Neural cell (in vitro differentiated cells): ENCODE measurements at regions not wholly inside any gene's neighbourhood (a gene's known extent, or its start where the extent isn't known, plus 50 kb on each side); places are given as distances from the start of the nearest gene placed in this dataset.

Experiments
- H2AFZ ChIP-seq: fragments of 200-600, 300-800 bp; sonication (generic), shearing (Covaris generic); 2 replicates; pipeline ENCODE4 v1.6.0; 2014; ENCODE audit warnings: low read depth, mild to moderate bottlenecking, antibody characterized with exemption, low read length, moderate library complexity
- H3F3A ChIP-seq: fragments of 200-600 bp; shearing (Covaris generic); 2 replicates; pipeline ENCODE4 v1.6.1; 2016; ENCODE audit warnings: mild to moderate bottlenecking, moderate library complexity, mixed read lengths, antibody characterized with exemption, low read length; ENCODE audit not compliant: insufficient read depth, poor library complexity, severe bottlenecking
- H3K27ac ChIP-seq: fragments of 200-600, 300-800 bp; sonication (generic), shearing (Covaris generic); 2 replicates; pipeline ENCODE4 v1.5.1; 2014; ENCODE audit warnings: mild to moderate bottlenecking, low read length, moderate library complexity
- H3K27me3 ChIP-seq: fragments of 300-800, 200-600 bp; sonication (generic), shearing (Covaris generic); 2 replicates; pipeline ENCODE4 v1.6.0; 2014; ENCODE audit warnings: mild to moderate bottlenecking, low read depth, low read length, moderate library complexity; ENCODE audit not compliant: insufficient read depth
- H3K36me3 ChIP-seq: fragments of 300-800, 200-600 bp; sonication (generic), shearing (Covaris generic); 2 replicates; pipeline ENCODE4 v1.5.1; 2014; ENCODE audit warnings: mild to moderate bottlenecking, antibody characterized with exemption, low read length, moderate library complexity; ENCODE audit not compliant: insufficient read depth
- H3K4me2 ChIP-seq: fragments of 300-800, 200-600 bp; sonication (generic), shearing (Covaris generic); 2 replicates; pipeline ENCODE4 v1.6.0; 2014; ENCODE audit warnings: mild to moderate bottlenecking, low read length
- H3K4me3 ChIP-seq: fragments of 300-800, 200-600 bp; sonication (generic), shearing (Covaris generic); 2 replicates; pipeline ENCODE4 v1.5.1; 2014; ENCODE audit warnings: mild to moderate bottlenecking, low read length, moderate library complexity
- H3K79me2 ChIP-seq: fragments of 200-600 bp; shearing (Covaris generic); replicated peaks from 2 replicates; pipeline ENCODE4 v1.6.0; 2014; ENCODE audit warnings: mild to moderate bottlenecking, low read length, moderate library complexity; ENCODE audit not compliant: insufficient read depth
- H3K9ac ChIP-seq: fragments of 300-800, 200-600 bp; sonication (generic), shearing (Covaris generic); 2 replicates; pipeline ENCODE4 v1.6.1; 2016; ENCODE audit warnings: mild to moderate bottlenecking, low read length, mixed read lengths
- H3K9me2 ChIP-seq: fragments of 200-600 bp; shearing (Covaris generic); 2 replicates; pipeline ENCODE4 v1.6.1; 2016; ENCODE audit warnings: mild to moderate bottlenecking, low read length, mixed read lengths; ENCODE audit not compliant: insufficient read depth
- H3K9me3 ChIP-seq: fragments of 200-600, 300-800 bp; sonication (generic), shearing (Covaris generic); 2 replicates; pipeline ENCODE4 v1.6.1; 2016; ENCODE audit warnings: mild to moderate bottlenecking, mixed run types, low read length, moderate library complexity, mixed read lengths
- H4K20me1 ChIP-seq: fragments of 200-600 bp; shearing (Covaris generic); 2 replicates; pipeline ENCODE4 v1.6.1; 2016; ENCODE audit warnings: mild to moderate bottlenecking, mixed run types; ENCODE audit not compliant: insufficient read depth
- EP300 ChIP-seq: fragments of 450-650 bp; conservative IDR thresholded peaks from 2 replicates; pipeline ENCODE4 v1.6.1; 2014; ENCODE audit warnings: antibody characterized with exemption, mild to moderate bottlenecking, moderate library complexity; ENCODE audit not compliant: poor library complexity, severe bottlenecking
- EZH2 ChIP-seq: fragments of 200-600, 300-800 bp; shearing (Covaris generic), sonication (generic); IDR thresholded peaks from 2 replicates; pipeline ENCODE4 v1.6.1; 2014; ENCODE audit warnings: antibody characterized with exemption, low read length, borderline replicate concordance, mild to moderate bottlenecking; ENCODE audit not compliant: insufficient read depth, poor library complexity, severe bottlenecking
- MXI1 ChIP-seq: fragments of 450-650 bp; conservative IDR thresholded peaks from 2 replicates; pipeline ENCODE4 v1.6.1; 2014; ENCODE audit warnings: antibody characterized with exemption, mild to moderate bottlenecking; ENCODE audit not compliant: poor library complexity, severe bottlenecking
- POLR2AphosphoS5 ChIP-seq: IDR thresholded peaks from 2 replicates; pipeline ENCODE4 v1.6.1; 2012
- RAD21 ChIP-seq: fragments of 450-650 bp; conservative IDR thresholded peaks from 2 replicates; pipeline ENCODE4 v1.6.1; 2014; ENCODE audit warnings: antibody characterized with exemption, mild to moderate bottlenecking, moderate library complexity
- REST ChIP-seq: IDR thresholded peaks from 2 replicates; pipeline ENCODE4 v1.6.1; 2012; ENCODE audit warnings: borderline replicate concordance
- SMC3 ChIP-seq: fragments of 450-650 bp; conservative IDR thresholded peaks from 2 replicates; pipeline ENCODE4 v1.6.1; 2014; ENCODE audit warnings: antibody characterized with exemption, mild to moderate bottlenecking, moderate library complexity; ENCODE audit not compliant: poor library complexity
- TAF1 ChIP-seq: IDR thresholded peaks from 2 replicates; pipeline ENCODE4 v1.6.1; 2012; ENCODE audit warnings: low read depth
- TF ChIP-seq, protein P1 (sequence below): fragments of 450-650 bp; IDR thresholded peaks from 2 replicates; pipeline ENCODE4 v1.5.1; 2014; ENCODE audit warnings: antibody characterized with exemption, mild to moderate bottlenecking, moderate library complexity; ENCODE audit not compliant: poor library complexity, severe bottlenecking

GRCh38 chr12:105538880-105539279 lies 208.4 kb downstream of the C12orf75 start:
- H3F3A ChIP-seq = no peaks in the 10 kb centered on the region
- TF ChIP-seq EZH2 (no peak), EP300 (no peak), RAD21 (no peak), POLR2AphosphoS5 (no peak), SMC3 (no peak), MXI1 (no peak), REST (no peak), TAF1 (no peak)
- TF ChIP-seq, protein P1, sequence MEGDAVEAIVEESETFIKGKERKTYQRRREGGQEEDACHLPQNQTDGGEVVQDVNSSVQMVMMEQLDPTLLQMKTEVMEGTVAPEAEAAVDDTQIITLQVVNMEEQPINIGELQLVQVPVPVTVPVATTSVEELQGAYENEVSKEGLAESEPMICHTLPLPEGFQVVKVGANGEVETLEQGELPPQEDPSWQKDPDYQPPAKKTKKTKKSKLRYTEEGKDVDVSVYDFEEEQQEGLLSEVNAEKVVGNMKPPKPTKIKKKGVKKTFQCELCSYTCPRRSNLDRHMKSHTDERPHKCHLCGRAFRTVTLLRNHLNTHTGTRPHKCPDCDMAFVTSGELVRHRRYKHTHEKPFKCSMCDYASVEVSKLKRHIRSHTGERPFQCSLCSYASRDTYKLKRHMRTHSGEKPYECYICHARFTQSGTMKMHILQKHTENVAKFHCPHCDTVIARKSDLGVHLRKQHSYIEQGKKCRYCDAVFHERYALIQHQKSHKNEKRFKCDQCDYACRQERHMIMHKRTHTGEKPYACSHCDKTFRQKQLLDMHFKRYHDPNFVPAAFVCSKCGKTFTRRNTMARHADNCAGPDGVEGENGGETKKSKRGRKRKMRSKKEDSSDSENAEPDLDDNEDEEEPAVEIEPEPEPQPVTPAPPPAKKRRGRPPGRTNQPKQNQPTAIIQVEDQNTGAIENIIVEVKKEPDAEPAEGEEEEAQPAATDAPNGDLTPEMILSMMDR = no peak
- peaks cover 4% of the 10 kb centered on the region for H3K9me3 ChIP-seq
- H3K27ac ChIP-seq = no peak overlapping the region
- H3K4me2 ChIP-seq = no peak overlapping the region
- no peaks in the 10 kb centered on the region for H4K20me1 ChIP-seq
- H3K9ac ChIP-seq = no peak overlapping the region
- H3K36me3 ChIP-seq = no peaks in the 10 kb centered on the region
- H3K4me3 ChIP-seq = no peak overlapping the region
- no peak overlapping the region for H2AFZ ChIP-seq
- H3K9me2 ChIP-seq = no peaks in the 10 kb centered on the region
- no peaks in the 10 kb centered on the region for H3K27me3 ChIP-seq
- no peaks in the 10 kb centered on the region for H3K79me2 ChIP-seq

DNA sequence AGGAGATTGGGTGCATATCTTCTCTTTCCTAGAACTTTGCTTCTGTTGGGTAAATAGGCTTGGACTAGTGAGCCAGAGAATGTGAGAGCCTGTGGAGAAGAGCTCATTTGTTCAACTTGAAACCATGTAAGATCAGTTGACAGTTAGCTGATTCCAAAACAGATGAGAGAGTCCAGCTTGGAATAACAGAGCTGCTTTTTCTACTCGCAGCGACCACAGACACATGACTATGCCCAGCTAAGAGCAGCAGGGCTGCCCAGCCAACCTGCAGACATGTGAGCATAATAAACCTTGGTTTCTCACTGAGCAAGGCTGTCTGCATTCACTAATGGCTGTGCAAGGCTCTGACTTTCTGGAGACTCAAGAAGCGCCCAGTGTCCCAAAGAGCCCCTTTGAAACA lies 209.2 kb downstream of the C12orf75 start:
- Histone ChIP-seq H3K79me2 (no peaks in the 10 kb centered on the region), H3K9me3 (peaks cover 1% of the 10 kb centered on the region)
- TF ChIP-seq SMC3 = no peak
- no peak for TF ChIP-seq MXI1
- no peak for TF ChIP-seq EZH2
- TF ChIP-seq RAD21 = no peak
- no peak for TF ChIP-seq TAF1
- TF ChIP-seq POLR2AphosphoS5 = no peak
- TF ChIP-seq, protein P1 = no peak
- TF ChIP-seq EP300 = no peak
- no peak for TF ChIP-seq REST

More for the DNA sequence above, 209.2 kb downstream of the C12orf75 start:
- H3K27me3 ChIP-seq = no peaks in the 10 kb centered on the region
- no peaks in the 10 kb centered on the region for H3K9me2 ChIP-seq
- H3K4me2 ChIP-seq = no peak overlapping the region
- H3K27ac ChIP-seq = no peak overlapping the region
- H3F3A ChIP-seq = no peaks in the 10 kb centered on the region
- H4K20me1 ChIP-seq = no peaks in the 10 kb centered on the region
- H3K9ac ChIP-seq = no peak overlapping the region
- H3K36me3 ChIP-seq = no peaks in the 10 kb centered on the region
- no peak overlapping the region for H2AFZ ChIP-seq
- no peak overlapping the region for H3K4me3 ChIP-seq
